ENCODE measurements at regions not wholly inside any gene's neighbourhood (a gene's known extent, or its start where the extent isn't known, plus 50 kb on each side); places are given as distances from the start of the nearest gene placed in this dataset.

GRCh38 chr9:115191667-115192066 lies 73.7 kb upstream of the TNC start:
- Histone ChIP-seq H3K36me3 (ENCODE audit: control insufficient read depth in 4 of 4, insufficient read depth in 3 of 4, low read depth in 1 of 4, low read length in 3 of 4) (no peaks in the 10 kb centered on the region), H3K9ac (ENCODE audit: low read depth in 1 of 2, low read length in 2 of 2) (no peak overlapping the region), H3K27me3 (ENCODE audit: control insufficient read depth in 4 of 4, insufficient read depth in 4 of 4, low read length in 3 of 4) (no peaks in the 10 kb centered on the region), H3K4me1 (ENCODE audit: control insufficient read depth in 4 of 4, insufficient read depth in 4 of 4, low read length in 3 of 4) (no peaks in the 10 kb centered on the region), H3K9me3 (ENCODE audit: control insufficient read depth in 4 of 4, low read length in 3 of 4) (peaks cover 0 to 4% (median 2%) of the 10 kb centered on the region in 4 donors), H3K27ac (ENCODE audit: low read depth in 1 of 2, low read length in 2 of 2) (no peak overlapping the region), H3K4me3 (ENCODE audit: low read depth in 1 of 3, low read length in 3 of 3) (no peak overlapping the region)
- 78% methylated on average over 3 of the region's 3 CpGs for WGBS
- TF ChIP-seq GABPA (IDR thresholded peaks at IDR 0.05 in 1 of 2, conservative IDR thresholded peaks at IDR 0.05 in 1 of 2) (no peak), SP1 (IDR thresholded peaks at IDR 0.05) (no peak), FOXA2 (IDR thresholded peaks at IDR 0.05) (no peak), JUND (IDR thresholded peaks at IDR 0.05) (no peak), HNF4G (IDR thresholded peaks at IDR 0.05) (no peak), REST (IDR thresholded peaks at IDR 0.05) (no peak), EGR1 (IDR thresholded peaks at IDR 0.05; ENCODE audit: low read depth in 2 of 2) (no peak), RXRA (IDR thresholded peaks at IDR 0.05) (no peak), HNF4A (conservative IDR thresholded peaks at IDR 0.05) (no peak), YY1 (IDR thresholded peaks at IDR 0.05) (no peak), TAF1 (conservative IDR thresholded peaks at IDR 0.05) (no peak), ATF3 (IDR thresholded peaks at IDR 0.05) (no peak), RAD21 (IDR thresholded peaks at IDR 0.05) (no peak), ZBTB33 (IDR thresholded peaks at IDR 0.05) (no peak), FOXA1 (IDR thresholded peaks at IDR 0.05) (no peak), NR2F2 (IDR thresholded peaks at IDR 0.05) (no peak), MAX (IDR thresholded peaks at IDR 0.05) (no peak)
- TF ChIP-seq, protein P1, sequence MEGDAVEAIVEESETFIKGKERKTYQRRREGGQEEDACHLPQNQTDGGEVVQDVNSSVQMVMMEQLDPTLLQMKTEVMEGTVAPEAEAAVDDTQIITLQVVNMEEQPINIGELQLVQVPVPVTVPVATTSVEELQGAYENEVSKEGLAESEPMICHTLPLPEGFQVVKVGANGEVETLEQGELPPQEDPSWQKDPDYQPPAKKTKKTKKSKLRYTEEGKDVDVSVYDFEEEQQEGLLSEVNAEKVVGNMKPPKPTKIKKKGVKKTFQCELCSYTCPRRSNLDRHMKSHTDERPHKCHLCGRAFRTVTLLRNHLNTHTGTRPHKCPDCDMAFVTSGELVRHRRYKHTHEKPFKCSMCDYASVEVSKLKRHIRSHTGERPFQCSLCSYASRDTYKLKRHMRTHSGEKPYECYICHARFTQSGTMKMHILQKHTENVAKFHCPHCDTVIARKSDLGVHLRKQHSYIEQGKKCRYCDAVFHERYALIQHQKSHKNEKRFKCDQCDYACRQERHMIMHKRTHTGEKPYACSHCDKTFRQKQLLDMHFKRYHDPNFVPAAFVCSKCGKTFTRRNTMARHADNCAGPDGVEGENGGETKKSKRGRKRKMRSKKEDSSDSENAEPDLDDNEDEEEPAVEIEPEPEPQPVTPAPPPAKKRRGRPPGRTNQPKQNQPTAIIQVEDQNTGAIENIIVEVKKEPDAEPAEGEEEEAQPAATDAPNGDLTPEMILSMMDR (IDR thresholded peaks at IDR 0.05; ENCODE audit: low read depth, low read length, missing input control), result no peak
- DNase-seq (ENCODE audit: low spot score), result no peak

Data from liver (tissue), 8 donors.